ENCODE measurements at regions not wholly inside any gene's neighbourhood (a gene's known extent, or its start where the extent isn't known, plus 50 kb on each side); places are given as distances from the start of the nearest gene placed in this dataset.
A peak's percentile ranks its signal among the peaks of the same experiment; 100 is the strongest.

- Histone ChIP-seq H3K4me3 (ENCODE audit: low read depth in 1 of 2, low read length in 2 of 2) (no peak overlapping the region), H3K27me3 (ENCODE audit: control insufficient read depth in 1 of 2, insufficient read depth in 2 of 2, low read length in 2 of 2) (peaks cover 0 to 4% of the 10 kb centered on the region in 2 donors), H3K4me1 (ENCODE audit: insufficient read depth, low read length) (no peaks in the 10 kb centered on the region), H3K9me3 (ENCODE audit: low read length) (peaks cover 6% of the 10 kb centered on the region), H3K27ac (ENCODE audit: low read depth, low read length) (no peak overlapping the region), H3K9ac (ENCODE audit: low read length) (no peak overlapping the region), H3K36me3 (ENCODE audit: insufficient read depth, low read length) (no peaks in the 10 kb centered on the region)
Measured at GRCh38 chr1:30095051-30095450, 628.3 kb downstream of the MATN1 start.

GRCh38 chr1:30092051-30092858 is 631.1 kb downstream of the MATN1 start:
- no peak overlapping the region for H3K4me3 ChIP-seq (ENCODE audit: low read depth in 1 of 2, low read length in 2 of 2)
- H3K27ac ChIP-seq (ENCODE audit: low read depth, low read length), result no peak overlapping the region
- H3K9me3 ChIP-seq (ENCODE audit: low read length), result peaks cover 6% of the 10 kb centered on the region

GRCh38 chr1:30090162-30090820 is 633.1 kb downstream of the MATN1 start:
- no peak overlapping the region for H3K9ac ChIP-seq (ENCODE audit: low read length)
- no peaks in the 10 kb centered on the region for H3K4me1 ChIP-seq (ENCODE audit: insufficient read depth, low read length)
- no peak overlapping the region for H3K4me3 ChIP-seq (ENCODE audit: low read depth in 1 of 2, low read length in 2 of 2)
- H3K27me3 ChIP-seq (ENCODE audit: control insufficient read depth in 1 of 2, insufficient read depth in 2 of 2, low read length in 2 of 2), result peaks cover 0 to 13% of the 10 kb centered on the region in 2 donors
- no peak overlapping the region for H3K27ac ChIP-seq (ENCODE audit: low read depth, low read length)
- no peaks in the 10 kb centered on the region for H3K36me3 ChIP-seq (ENCODE audit: insufficient read depth, low read length)
- H3K9me3 ChIP-seq (ENCODE audit: low read length), result peaks cover 6% of the 10 kb centered on the region

More at GRCh38 chr1:30092051-30092858, 631.1 kb downstream of the MATN1 start:
- H3K27me3 ChIP-seq (ENCODE audit: control insufficient read depth in 1 of 2, insufficient read depth in 2 of 2, low read length in 2 of 2), result peaks cover 0 to 4% of the 10 kb centered on the region in 2 donors
- no peak overlapping the region for H3K9ac ChIP-seq (ENCODE audit: low read length)
- no peaks in the 10 kb centered on the region for H3K4me1 ChIP-seq (ENCODE audit: insufficient read depth, low read length)
- no peaks in the 10 kb centered on the region for H3K36me3 ChIP-seq (ENCODE audit: insufficient read depth, low read length)

GRCh38 chr1:30089024-30089430 is 634.4 kb downstream of the MATN1 start:
- Histone ChIP-seq H3K4me3 (ENCODE audit: low read depth in 1 of 2, low read length in 2 of 2) (no peak overlapping the region), H3K36me3 (ENCODE audit: insufficient read depth, low read length) (no peaks in the 10 kb centered on the region), H3K27me3 (ENCODE audit: control insufficient read depth in 1 of 2, insufficient read depth in 2 of 2, low read length in 2 of 2) (peaks cover 0 to 9% of the 10 kb centered on the region in 2 donors), H3K9me3 (ENCODE audit: low read length) (peaks cover 6% of the 10 kb centered on the region), H3K4me1 (ENCODE audit: insufficient read depth, low read length) (peaks cover 7% of the 10 kb centered on the region), H3K9ac (ENCODE audit: low read length) (no peak overlapping the region), H3K27ac (ENCODE audit: low read depth, low read length) (no peak overlapping the region)

- Histone ChIP-seq H3K27ac (ENCODE audit: low read depth, low read length) (no peak overlapping the region), H3K4me1 (ENCODE audit: insufficient read depth, low read length) (peaks cover 11% of the 10 kb centered on the region), H3K36me3 (ENCODE audit: insufficient read depth, low read length) (no peaks in the 10 kb centered on the region), H3K9me3 (ENCODE audit: low read length) (peaks cover 6% of the 10 kb centered on the region), H3K4me3 (ENCODE audit: low read depth in 1 of 2, low read length in 2 of 2) (no peak overlapping the region), H3K27me3 (ENCODE audit: control insufficient read depth in 1 of 2, insufficient read depth in 2 of 2, low read length in 2 of 2) (peaks cover 0 to 9% of the 10 kb centered on the region in 2 donors), H3K9ac (ENCODE audit: low read length) (no peak overlapping the region)
Measured at GRCh38 chr1:30088594-30088993, 634.8 kb downstream of the MATN1 start.

- Histone ChIP-seq H3K9ac (ENCODE audit: low read length) (no peak overlapping the region), H3K27me3 (ENCODE audit: control insufficient read depth in 1 of 2, insufficient read depth in 2 of 2, low read length in 2 of 2) (peaks cover 0 to 9% of the 10 kb centered on the region in 2 donors), H3K36me3 (ENCODE audit: insufficient read depth, low read length) (no peaks in the 10 kb centered on the region), H3K4me3 (ENCODE audit: low read depth in 1 of 2, low read length in 2 of 2) (no peak overlapping the region), H3K27ac (ENCODE audit: low read depth, low read length) (no peak overlapping the region), H3K9me3 (ENCODE audit: low read length) (no peaks in the 10 kb centered on the region), H3K4me1 (ENCODE audit: insufficient read depth, low read length) (peaks cover 17% of the 10 kb centered on the region)
Measured at GRCh38 chr1:30087465-30087864, 635.9 kb downstream of the MATN1 start.

GRCh38 chr1:30085811-30086770 is 637.3 kb downstream of the MATN1 start:
- Histone ChIP-seq H3K9ac (ENCODE audit: low read length) (no peak overlapping the region), H3K4me1 (ENCODE audit: insufficient read depth, low read length) (peaks cover 17% of the 10 kb centered on the region), H3K36me3 (ENCODE audit: insufficient read depth, low read length) (no peaks in the 10 kb centered on the region), H3K27me3 (ENCODE audit: control insufficient read depth in 1 of 2, insufficient read depth in 2 of 2, low read length in 2 of 2) (peaks cover 0 to 9% of the 10 kb centered on the region in 2 donors), H3K4me3 (ENCODE audit: low read depth in 1 of 2, low read length in 2 of 2) (no peak overlapping the region), H3K9me3 (ENCODE audit: low read length) (no peaks in the 10 kb centered on the region), H3K27ac (ENCODE audit: low read depth, low read length) (no peak overlapping the region)

- Histone ChIP-seq H3K4me1 (ENCODE audit: insufficient read depth, low read length) (peaks cover 17% of the 10 kb centered on the region), H3K9ac (ENCODE audit: low read length) (no peak overlapping the region), H3K9me3 (ENCODE audit: low read length) (no peaks in the 10 kb centered on the region), H3K36me3 (ENCODE audit: insufficient read depth, low read length) (no peaks in the 10 kb centered on the region), H3K27me3 (ENCODE audit: control insufficient read depth in 1 of 2, insufficient read depth in 2 of 2, low read length in 2 of 2) (peaks cover 0 to 9% of the 10 kb centered on the region in 2 donors), H3K27ac (ENCODE audit: low read depth, low read length) (no peak overlapping the region), H3K4me3 (ENCODE audit: low read depth in 1 of 2, low read length in 2 of 2) (no peak overlapping the region)
Measured at GRCh38 chr1:30084909-30085571, 638.3 kb downstream of the MATN1 start.

- Histone ChIP-seq H3K9ac (ENCODE audit: low read length) (no peak overlapping the region), H3K4me1 (ENCODE audit: insufficient read depth, low read length) (peaks cover 17% of the 10 kb centered on the region), H3K9me3 (ENCODE audit: low read length) (no peaks in the 10 kb centered on the region), H3K27me3 (ENCODE audit: control insufficient read depth in 1 of 2, insufficient read depth in 2 of 2, low read length in 2 of 2) (peaks cover 0 to 9% of the 10 kb centered on the region in 2 donors), H3K4me3 (ENCODE audit: low read depth in 1 of 2, low read length in 2 of 2) (no peak overlapping the region), H3K27ac (ENCODE audit: low read depth, low read length) (peak overlapping the region; percentile 44), H3K36me3 (ENCODE audit: insufficient read depth, low read length) (no peaks in the 10 kb centered on the region)
Measured at GRCh38 chr1:30083800-30084464, 639.5 kb downstream of the MATN1 start.

GRCh38 chr1:30081379-30082102 is 641.8 kb downstream of the MATN1 start:
- H3K9ac ChIP-seq (ENCODE audit: low read length), result no peak overlapping the region
- peaks cover 0 to 7% of the 10 kb centered on the region in 2 donors for H3K27me3 ChIP-seq (ENCODE audit: control insufficient read depth in 1 of 2, insufficient read depth in 2 of 2, low read length in 2 of 2)
- H3K9me3 ChIP-seq (ENCODE audit: low read length), result no peaks in the 10 kb centered on the region

More at GRCh38 chr1:30081379-30082102, 641.8 kb downstream of the MATN1 start:
- H3K4me1 ChIP-seq (ENCODE audit: insufficient read depth, low read length), result peaks cover 17% of the 10 kb centered on the region
- no peak overlapping the region for H3K27ac ChIP-seq (ENCODE audit: low read depth, low read length)
- no peak overlapping the region for H3K4me3 ChIP-seq (ENCODE audit: low read depth in 1 of 2, low read length in 2 of 2)
- no peaks in the 10 kb centered on the region for H3K36me3 ChIP-seq (ENCODE audit: insufficient read depth, low read length)

Data from muscle layer of colon (tissue), 2 donors.